KMS-11 (cell line): ENCODE measurements at regions not wholly inside any gene's neighbourhood (a gene's known extent, or its start where the extent isn't known, plus 50 kb on each side); places are given as distances from the start of the nearest gene placed in this dataset.
"Not testable (repeated sequence)": the region's sequence is repeated elsewhere in the genome, so short reads cannot be mapped to it uniquely, and the experiment has no call there.

Experiments used
- H2AFZ ChIP-seq: fragments of 200-600 bp; sonication (generic); 2 replicates; pipeline ENCODE4 v1.6.1; 2016; ENCODE audit warnings: antibody characterized with exemption, mixed run types, low read depth
- H3K27ac ChIP-seq: fragments of 200-600 bp; sonication (generic); 2 replicates; pipeline ENCODE4 v1.6.1; 2016; ENCODE audit warnings: mild to moderate bottlenecking, mixed run types
- H3K27me3 ChIP-seq: fragments of 200-600 bp; sonication (generic); 2 replicates; pipeline ENCODE4 v1.6.1; 2017; ENCODE audit warnings: mild to moderate bottlenecking, low read depth, mixed run types, moderate library complexity; ENCODE audit not compliant: insufficient read depth
- H3K36me3 ChIP-seq: fragments of 200-600 bp; sonication (generic); 2 replicates; pipeline ENCODE4 v1.6.1; 2017; ENCODE audit warnings: mild to moderate bottlenecking, mixed run types; ENCODE audit not compliant: insufficient read depth
- H3K4me1 ChIP-seq: fragments of 200-600 bp; sonication (generic); 2 replicates; pipeline ENCODE4 v1.6.1; 2016; ENCODE audit warnings: mild to moderate bottlenecking, low read depth, mixed run types; ENCODE audit not compliant: poor library complexity, severe bottlenecking
- H3K4me2 ChIP-seq: fragments of 200-600 bp; sonication (generic); 2 replicates; pipeline ENCODE4 v1.7.0; 2016; ENCODE audit warnings: mild to moderate bottlenecking, mixed run types
- H3K4me3 ChIP-seq: fragments of 200-600 bp; sonication (generic); IDR thresholded peaks from 2 replicates; pipeline ENCODE4 v1.6.1; 2017; ENCODE audit warnings: low read depth, low read length, mixed read lengths; ENCODE audit not compliant: insufficient read depth
- H3K79me2 ChIP-seq: fragments of 200-600 bp; sonication (generic); 2 replicates; pipeline ENCODE4 v1.6.1; 2016; ENCODE audit warnings: low read depth, mixed run types; ENCODE audit not compliant: insufficient read depth
- H3K9ac ChIP-seq: fragments of 200-600 bp; sonication (generic); 2 replicates; pipeline ENCODE4 v1.6.1; 2016; ENCODE audit warnings: mild to moderate bottlenecking, mixed run types
- H4K20me1 ChIP-seq: fragments of 200-600 bp; sonication (generic); 2 replicates; pipeline ENCODE4 v1.6.1; 2016; ENCODE audit warnings: mild to moderate bottlenecking, mixed run types; ENCODE audit not compliant: insufficient read depth
- CTCF ChIP-seq: fragments of 200-600 bp; sonication (generic); conservative IDR thresholded peaks from 2 replicates; pipeline ENCODE4 v1.6.1; 2017; ENCODE audit warnings: low read depth, mild to moderate bottlenecking, antibody characterized with exemption, low read length, moderate library complexity, mixed read lengths

- Histone ChIP-seq H3K4me3 (no peak overlapping the region), H3K79me2 (no peaks in the 10 kb centered on the region), H3K4me2 (no peak overlapping the region), H3K27me3 (no peaks in the 10 kb centered on the region), H3K9ac (no peak overlapping the region), H3K27ac (no peak overlapping the region), H3K4me1 (no peaks in the 10 kb centered on the region), H2AFZ (no peak overlapping the region), H4K20me1 (no peaks in the 10 kb centered on the region), H3K36me3 (no peaks in the 10 kb centered on the region)
- TF ChIP-seq CTCF: no peak
Observed at GRCh38 chrX:1109580-1110119, 102.8 kb downstream of the CRLF2 start.

GRCh38 chrX:1108501-1109445, 103.7 kb downstream of the CRLF2 start:
- no peak overlapping the region for H2AFZ ChIP-seq
- no peaks in the 10 kb centered on the region for H4K20me1 ChIP-seq
- H3K36me3 ChIP-seq: no peaks in the 10 kb centered on the region
- no peaks in the 10 kb centered on the region for H3K27me3 ChIP-seq
- no peak overlapping the region for H3K9ac ChIP-seq
- no peak overlapping the region for H3K4me2 ChIP-seq
- TF ChIP-seq CTCF: no peak
- no peaks in the 10 kb centered on the region for H3K79me2 ChIP-seq
- no peak overlapping the region for H3K27ac ChIP-seq
- no peak overlapping the region for H3K4me3 ChIP-seq
- peaks cover 1% of the 10 kb centered on the region for H3K4me1 ChIP-seq

GRCh38 chrX:1106478-1107210, 105.8 kb downstream of the CRLF2 start:
- Histone ChIP-seq H3K9ac (no peak overlapping the region), H3K27me3 (no peaks in the 10 kb centered on the region), H3K27ac (no peak overlapping the region), H3K4me3 (no peak overlapping the region), H4K20me1 (no peaks in the 10 kb centered on the region), H3K4me1 (peaks cover 13% of the 10 kb centered on the region), H3K36me3 (no peaks in the 10 kb centered on the region), H3K4me2 (no peak overlapping the region), H3K79me2 (no peaks in the 10 kb centered on the region), H2AFZ (no peak overlapping the region)
- TF ChIP-seq CTCF: no peak

GRCh38 chrX:1105671-1106419, 106.6 kb downstream of the CRLF2 start:
- Histone ChIP-seq H3K4me1 (peaks cover 13% of the 10 kb centered on the region), H3K27ac (no peak overlapping the region), H3K27me3 (no peaks in the 10 kb centered on the region), H3K79me2 (no peaks in the 10 kb centered on the region), H4K20me1 (no peaks in the 10 kb centered on the region), H2AFZ (no peak overlapping the region), H3K4me3 (no peak overlapping the region), H3K4me2 (no peak overlapping the region), H3K36me3 (no peaks in the 10 kb centered on the region), H3K9ac (no peak overlapping the region)
- TF ChIP-seq CTCF: no peak

GRCh38 chrX:1105031-1105430, 107.4 kb downstream of the CRLF2 start:
- H3K27ac ChIP-seq, H2AFZ ChIP-seq, H4K20me1 ChIP-seq, H3K36me3 ChIP-seq, H3K79me2 ChIP-seq, H3K27me3 ChIP-seq, H3K4me3 ChIP-seq, H3K4me2 ChIP-seq, H3K9ac ChIP-seq: not testable (repeated sequence)
- peaks cover 13% of the 10 kb centered on the region for H3K4me1 ChIP-seq
